Stimulated activated CD8-positive, alpha-beta memory T cell treated with anti-CD3 and anti-CD28 coated beads, Interleukin-7, amount 100 ng/mL, for 4 hours (primary cell): ENCODE measurements at regions not wholly inside any gene's neighbourhood (a gene's known extent, or its start where the extent isn't known, plus 50 kb on each side); places are given as distances from the start of the nearest gene placed in this dataset.
"Not testable (repeated sequence)": the region's sequence is repeated elsewhere in the genome, so short reads cannot be mapped to it uniquely, and the experiment has no call there.

Experiments used
- DNase-seq, 2 donors: peaks; one replicate each; pipeline ENCODE4 v3.0.0-alpha.2; 2020; ENCODE audit warnings: low read depth in 2 of 2

DNA sequence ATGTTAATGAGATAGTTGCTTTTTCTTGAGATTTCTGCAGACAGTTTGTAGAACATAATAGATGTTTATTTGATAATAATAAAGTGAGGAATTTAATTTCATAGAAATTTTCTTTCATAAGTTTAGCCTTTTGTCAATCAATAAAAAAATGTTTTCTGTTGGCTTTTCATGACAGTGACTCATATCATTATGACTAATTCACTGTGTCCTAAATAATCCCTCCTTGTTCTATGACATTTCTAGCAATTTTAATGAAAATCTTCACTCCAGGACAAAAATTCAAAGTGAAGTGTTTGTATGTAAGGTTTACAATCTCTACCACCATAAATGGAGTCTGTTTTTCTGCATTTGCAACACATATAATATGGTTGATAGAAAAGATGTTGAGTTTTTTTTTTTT lies 109.9 kb downstream of the UTRN start:
- DNase-seq: no peak

DNA sequence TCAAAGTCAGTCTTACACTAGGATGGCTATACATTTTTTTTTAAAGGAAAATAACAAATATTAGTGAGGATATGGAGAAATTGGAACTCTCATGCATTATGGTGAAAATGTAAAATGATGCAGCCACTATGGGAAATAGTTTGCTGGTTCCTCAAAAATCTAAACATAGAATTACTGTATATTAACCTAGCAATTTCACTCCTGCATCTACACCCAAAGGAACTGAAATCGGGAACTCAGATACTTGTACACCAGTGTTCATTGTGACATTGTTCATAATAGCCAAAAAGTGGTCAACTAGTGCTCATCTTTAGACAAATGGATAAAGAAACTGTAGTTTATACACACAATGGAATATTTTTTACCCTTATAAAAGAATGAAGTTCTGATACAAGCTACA lies 110.7 kb downstream of the UTRN start:
- no peak for DNase-seq

DNA sequence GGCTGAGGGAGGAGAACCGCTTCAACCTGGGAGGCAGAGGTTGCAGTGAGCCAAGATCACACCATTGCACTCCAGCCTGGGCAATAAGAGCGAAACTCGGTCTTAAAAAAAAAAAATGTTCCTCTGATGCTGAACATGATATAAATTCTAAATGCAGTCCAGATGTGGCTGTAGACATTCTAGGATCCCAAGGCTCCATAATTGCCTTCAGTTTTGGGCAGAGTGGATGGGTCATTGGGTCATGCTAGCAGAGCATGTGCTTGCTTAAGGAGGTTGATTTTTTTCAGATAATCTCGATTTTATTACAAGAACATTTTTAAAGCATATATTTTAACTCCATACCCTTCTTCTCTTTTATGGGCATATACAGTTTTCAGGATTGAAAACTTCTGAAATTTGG lies 112.0 kb downstream of the UTRN start:
- DNase-seq: no peak

DNA sequence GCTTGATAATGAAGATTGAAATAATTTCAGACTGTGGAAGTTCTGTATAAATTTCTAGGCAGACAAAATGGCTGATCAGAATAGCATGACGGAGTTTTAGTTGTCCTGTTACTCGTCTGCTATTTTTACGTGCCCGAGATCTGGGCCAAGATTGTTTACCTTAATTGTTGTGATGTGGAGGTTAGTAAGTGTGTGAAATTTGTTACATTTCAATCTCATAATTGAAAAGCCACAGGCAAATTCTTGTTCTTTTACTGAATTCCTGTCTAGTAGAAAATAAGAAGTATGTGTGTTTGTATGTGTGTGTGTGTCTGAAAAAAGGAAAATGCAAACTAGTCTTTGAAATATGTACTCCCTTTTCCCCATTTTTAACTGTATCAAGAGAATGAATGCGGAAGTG lies 115.2 kb downstream of the UTRN start:
- DNase-seq: no peak

DNA sequence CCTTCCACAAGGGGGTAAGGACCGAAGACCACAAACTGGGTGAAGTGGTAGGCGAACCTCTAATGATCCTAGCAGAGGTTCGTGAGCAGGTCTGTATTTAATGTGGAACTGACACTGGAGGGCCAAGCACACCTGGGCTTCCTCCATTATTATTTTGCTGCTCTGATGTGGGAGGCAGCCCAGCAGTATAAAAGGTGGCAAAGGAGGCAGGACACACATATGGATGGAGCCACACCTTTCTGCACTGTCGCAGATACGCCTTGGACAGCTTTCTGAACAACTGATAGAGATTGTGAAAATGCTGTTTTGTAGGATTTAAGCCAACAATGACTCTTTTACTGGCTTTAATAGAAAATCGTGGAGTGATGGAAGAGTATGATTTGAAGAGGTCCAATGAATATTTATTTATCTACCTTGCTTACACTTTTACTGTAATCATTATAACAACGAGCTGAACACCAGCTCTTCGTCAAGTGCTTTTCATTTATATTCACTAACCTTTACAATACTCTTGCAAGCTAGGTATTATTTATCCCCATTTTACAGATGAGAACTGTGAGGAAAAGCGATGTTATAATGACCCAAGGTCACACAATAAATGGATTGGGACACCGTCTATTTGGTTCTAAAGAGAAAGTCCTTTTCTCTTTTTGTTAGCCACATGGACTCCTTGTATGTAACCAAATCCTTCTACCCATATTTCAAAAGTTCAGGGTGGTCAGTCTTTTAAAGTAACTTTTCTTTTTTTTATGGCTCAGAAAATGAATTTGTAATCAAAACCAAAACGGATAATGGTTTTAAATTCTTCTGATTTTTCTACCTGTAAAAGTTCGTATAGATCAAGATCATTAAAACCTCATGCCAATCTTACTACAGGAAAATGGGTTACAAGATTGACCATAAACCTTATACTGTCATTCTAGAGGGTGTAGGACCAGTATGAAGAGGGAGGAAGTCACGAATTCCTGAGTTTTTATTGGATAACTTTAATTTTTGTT lies 116.9 kb downstream of the UTRN start:
- no peak for DNase-seq

DNA sequence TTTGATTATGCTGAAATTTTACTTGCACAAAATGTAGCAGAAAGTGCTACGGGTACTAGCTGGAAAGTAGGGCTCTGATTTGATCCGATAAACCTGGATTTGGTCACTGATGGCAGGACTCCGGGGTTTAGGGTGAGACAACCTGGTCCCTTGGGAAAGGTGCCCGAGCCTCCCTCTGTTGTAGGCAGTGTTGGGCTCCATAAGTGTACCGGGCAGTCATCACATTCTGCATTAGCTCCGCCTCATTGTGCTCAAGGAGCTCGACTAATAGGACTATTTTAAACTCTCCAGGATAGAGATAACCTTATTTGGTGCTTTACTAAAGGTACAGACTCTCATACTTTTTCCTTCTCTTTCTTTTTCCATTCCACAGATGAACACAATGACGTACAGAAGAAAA lies 117.6 kb downstream of the UTRN start:
- DNase-seq: no peak

DNA sequence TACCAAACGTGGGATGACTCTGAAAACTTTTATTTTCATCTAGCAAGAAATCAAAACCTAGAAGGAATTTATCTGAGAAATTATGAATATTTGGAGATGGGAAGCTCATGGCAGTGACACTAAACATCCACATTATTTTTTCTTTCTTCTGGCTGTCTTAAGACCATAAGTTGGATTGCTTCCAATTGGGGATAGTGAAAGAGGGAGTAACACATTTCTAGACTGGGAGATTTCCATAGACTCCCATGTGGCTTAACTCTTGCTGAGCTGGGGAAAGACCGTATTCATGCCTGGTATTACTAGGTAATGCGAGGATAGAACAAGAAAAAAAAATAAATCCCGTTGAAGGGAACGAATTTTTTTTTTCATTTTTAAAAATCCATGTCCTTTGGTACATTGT lies 120.0 kb downstream of the UTRN start:
- no peak for DNase-seq

DNA sequence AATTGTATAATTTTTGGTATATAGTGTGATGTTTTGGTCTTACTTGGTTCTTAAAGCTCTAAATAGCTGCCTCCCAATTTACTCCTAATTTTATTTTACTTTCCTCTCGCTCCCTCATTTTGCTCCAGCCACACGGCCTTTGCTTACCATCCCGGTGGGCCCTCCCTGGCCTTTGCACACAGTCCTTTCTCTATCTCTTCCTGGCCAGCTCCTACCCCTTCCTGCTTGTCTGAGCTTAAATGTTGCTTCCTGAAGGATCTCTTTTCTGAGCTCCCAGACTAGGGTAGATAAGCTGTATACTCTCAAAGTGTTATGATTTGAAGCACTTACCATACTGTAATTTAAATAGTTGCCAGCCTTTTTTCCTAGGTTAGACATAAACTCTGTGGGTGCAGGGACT lies 121.7 kb downstream of the UTRN start:
- no peak for DNase-seq

DNA sequence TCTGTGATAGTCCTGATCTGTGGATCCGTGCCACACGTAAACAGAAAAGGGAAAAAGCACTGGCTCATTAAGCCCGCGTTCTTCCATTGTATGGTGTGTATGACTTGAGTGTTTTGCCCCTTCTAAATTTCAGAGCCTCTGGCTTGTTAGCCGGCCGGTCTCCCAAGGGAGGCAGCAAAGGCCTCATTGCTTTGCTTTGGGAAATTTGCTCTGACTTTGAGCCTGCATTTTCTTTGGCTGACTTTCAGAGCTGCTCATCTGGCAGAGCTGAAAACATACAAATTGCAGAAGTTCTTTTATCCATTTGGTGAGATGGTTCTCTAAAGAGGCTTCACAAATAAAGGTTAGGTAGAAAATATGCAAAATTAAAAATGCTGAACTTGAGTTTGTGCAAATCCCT lies 123.0 kb downstream of the UTRN start:
- no peak for DNase-seq

DNA sequence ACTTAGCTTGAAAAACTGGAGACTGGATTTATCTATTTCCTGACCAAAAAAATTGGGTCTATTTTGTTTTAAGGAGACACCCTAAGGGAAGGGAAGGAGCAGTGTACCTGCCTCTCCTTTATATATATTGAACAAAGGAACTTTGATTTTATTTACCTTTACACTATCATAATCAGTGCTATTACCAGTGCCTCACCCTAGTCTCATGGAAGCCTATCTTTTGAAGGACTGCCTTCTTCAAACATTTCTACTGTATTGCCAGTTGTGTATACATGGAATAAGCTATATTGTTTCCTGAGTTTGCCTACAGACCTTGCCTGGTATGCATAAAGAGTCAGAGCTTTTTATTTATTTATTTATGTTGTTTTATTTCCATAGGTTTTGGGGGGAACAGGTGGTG lies 124.9 kb downstream of the UTRN start:
- no peak for DNase-seq

DNA sequence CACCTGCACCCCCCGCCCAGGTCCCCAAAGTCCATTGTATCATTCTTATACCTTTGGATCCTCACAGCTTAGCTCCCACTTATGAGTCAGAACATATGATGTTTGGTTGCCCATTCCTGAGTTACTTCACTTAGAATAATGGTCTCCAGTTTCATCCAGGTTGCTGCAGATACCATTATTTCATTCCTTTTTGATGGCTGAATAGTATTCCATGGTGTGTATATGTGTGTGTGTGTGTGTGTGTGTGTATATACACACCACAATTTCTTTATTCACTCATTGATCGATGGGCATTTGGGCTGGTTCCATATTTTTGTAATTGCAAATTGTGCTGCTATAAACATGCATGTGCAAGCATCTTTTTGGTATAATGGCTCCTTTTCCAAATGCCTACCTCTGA lies 125.4 kb downstream of the UTRN start:
- DNase-seq: not testable (repeated sequence)

DNA sequence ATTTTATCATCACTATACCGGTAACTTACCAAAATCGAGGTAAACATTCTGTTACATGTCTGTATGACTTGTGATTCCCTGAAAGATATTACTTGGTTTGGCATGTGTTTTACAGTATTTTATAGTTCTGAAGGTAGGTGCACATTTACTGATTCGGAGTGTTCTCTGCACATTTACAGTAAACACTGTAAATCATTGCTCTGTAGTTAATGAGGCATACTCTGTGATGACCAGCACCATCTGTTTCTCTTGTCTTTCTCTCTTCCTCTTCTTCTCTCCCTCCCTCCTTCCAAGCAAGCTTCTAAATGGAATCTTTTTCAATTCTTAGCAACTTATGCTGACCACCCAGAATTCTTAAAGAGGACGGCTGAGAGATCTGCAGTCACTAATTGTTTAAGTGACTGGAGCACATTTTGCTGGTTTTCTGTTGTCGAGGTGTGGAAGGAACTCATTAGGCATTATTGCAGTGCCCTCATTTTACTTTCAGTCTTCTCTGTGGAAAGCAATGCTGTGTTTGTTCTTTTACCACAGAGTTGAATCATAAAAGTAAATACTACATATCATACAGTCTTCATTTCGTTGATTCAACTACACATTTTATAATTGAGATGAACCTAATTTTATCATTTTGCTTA lies 126.5 kb downstream of the UTRN start:
- no peak for DNase-seq

DNA sequence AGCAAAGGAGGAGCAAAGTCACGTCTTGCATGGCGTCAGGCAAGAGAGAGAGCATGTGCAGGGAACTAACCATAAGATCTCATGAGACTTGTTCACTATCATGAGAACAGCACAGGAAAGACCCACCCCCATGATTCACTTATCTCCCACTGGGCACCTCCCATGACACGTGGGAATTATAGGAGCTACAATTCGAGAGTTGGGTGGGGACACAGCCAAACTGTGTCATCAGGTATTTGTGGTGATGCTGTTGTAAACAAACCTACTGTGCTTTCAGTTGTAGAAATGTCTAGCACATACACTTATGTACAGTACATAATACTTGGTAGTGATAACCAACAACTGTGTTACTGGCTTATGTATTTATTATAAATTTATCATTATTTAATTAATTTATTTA lies 128.3 kb downstream of the UTRN start:
- DNase-seq: no peak

DNA sequence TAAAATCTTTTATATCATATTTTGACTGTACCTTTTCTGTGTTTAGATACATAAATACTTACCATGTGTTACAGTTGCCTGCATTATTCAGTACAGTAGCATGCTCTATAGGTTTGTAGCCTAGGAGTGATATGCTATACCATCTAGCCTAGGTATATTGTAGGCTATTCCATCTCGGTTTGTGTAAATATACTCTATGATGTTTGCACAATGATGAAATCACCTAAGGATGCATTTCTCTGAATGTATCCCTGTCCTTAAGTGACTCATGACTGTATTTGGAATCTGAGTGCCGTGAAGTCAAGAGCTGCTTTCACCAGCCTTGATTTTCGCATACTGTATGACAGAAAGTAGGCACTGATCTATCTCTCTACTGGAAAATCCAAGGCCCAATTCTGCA lies 129.9 kb downstream of the UTRN start:
- DNase-seq: no peak

DNA sequence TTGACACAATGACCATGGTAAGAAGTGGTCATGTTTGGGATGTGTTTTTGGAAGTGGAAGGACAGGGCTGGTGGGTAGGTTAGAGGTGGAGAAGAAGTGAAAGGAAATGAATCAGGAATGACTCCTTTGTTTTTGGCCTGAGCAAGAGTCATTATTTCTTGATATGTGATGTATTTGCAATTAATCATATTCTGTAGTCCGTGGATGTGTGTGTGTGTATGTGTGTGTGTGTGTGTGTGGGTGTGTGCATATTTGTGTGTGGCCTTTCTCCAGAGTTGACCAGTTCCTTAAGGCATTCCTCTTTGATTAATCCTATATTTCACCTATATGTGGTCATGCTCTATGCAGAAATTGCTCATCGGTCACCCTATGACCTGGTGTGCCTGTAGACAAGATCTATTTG lies 130.7 kb downstream of the UTRN start:
- DNase-seq: no peak

DNA sequence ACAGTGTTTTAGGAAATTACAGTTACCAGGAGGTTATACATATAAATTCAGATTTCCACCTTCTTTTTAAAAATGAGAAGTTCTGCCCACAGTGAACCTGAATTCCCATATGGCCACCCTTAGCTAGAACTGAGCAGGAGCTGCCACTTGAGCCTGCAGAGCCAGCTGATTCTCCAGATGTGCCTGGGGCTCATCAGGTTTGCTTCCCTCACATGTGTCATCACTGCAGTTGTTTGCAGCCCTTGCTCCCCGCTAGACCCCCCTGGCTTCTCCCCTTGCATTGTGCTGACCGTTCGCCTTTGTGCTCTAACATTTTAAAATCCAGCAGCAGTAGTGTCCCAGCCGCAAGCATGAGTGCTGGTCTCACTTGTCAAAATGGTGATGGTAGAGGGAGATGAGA lies 131.1 kb downstream of the UTRN start:
- no peak for DNase-seq

DNA sequence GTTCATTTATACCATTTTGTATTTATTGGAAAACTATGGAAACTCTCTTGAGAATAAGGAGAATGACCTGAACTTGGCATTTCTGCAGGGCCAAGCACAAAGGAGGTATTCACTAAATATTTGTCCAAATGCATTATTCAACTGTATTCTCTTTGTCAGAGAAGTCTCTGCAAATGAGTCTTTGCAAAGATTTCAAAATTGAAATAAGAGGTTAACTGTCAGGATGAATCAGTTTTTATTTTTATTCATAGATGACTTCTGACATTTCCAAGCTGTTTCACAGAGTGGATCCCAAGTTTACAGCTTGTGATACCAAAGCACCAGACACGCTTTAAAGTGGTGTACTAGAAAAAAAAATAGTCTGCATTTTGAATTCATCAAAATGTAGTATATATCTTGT lies 131.6 kb downstream of the UTRN start:
- no peak for DNase-seq

DNA sequence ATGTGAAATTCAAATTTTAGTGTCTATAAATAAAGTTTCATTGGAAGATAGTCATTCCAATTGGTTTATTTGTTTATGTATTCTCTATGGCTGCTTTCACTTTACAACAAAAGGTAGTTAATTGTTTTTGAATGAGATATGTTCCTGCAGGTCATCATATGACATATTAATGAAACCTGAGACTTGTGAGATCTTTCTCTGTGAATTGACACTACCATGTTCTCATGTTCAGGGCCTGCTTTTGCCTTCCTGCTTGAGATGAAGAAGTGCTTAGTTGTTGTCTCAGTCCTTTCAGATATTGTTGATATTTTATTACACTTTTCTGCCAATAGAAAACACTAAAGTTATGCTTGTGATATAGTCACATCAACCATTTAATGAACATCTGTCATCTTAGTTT lies 132.5 kb downstream of the UTRN start:
- DNase-seq: no peak

DNA sequence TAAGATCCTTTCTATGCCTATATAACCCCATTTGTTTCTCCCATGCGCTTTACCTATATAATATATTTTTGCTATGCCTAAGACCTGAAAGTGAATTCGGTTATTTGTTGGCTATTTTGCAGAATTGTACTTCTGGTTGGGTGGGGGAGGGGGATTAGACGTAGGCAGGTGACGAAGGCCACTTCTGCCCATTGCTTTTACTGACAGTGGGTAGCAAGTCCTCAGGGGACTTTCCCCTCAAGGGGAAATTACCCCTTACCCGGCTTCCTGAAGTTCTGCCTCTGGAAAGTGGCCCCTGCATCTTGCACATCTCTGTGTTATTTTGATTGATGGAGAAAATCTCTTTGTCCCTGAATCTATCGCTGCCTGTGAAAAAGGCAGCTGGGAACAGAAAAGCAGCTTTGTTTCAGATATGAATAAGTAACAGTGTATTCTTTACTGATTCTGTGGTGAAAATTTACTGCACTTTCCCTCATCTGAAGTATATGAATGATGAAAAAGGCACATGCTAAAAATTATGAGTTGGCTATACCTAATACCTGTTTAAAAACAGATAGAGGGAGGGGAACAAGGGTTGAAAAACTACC lies 133.9 kb downstream of the UTRN start:
- no peak for DNase-seq

DNA sequence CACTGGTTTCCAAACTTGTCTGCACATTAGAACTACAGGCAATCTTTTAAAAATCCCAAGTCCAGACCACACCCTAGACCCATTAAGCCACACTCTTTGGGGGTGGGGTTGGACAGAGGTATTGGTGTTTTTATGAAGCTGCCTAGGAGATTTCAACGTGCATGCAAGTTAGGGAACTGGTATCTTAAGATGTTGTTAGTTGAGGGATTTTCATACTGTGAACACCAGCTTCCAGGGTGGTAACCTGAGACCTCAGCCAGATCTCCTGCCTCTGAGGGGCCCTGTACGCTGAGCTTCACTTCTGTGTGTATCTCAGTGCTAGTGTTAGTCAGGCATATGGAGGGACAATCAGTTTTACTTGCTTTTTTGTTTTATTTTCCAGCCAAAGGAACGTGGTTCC lies 138.0 kb downstream of the UTRN start:
- DNase-seq: no peak

DNA sequence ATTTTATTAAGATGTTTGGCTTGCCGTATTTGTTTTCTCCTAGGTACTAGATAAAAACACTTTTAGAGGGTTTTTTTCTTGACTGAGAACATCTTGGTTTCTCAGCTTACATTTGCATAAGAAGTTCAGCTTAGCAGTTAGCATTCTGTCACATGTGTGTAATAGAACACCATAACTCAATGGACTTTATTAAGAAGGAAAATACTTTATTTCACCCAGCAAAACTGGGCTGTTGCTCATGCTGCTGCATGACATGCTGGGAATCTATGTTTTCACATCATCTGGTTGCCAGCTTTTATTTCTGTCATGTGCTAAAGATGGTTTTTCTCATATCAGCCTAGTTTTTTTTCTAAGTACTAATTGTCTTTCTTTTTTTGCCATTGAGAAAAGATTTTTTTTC lies 144.6 kb downstream of the UTRN start:
- DNase-seq: no peak

DNA sequence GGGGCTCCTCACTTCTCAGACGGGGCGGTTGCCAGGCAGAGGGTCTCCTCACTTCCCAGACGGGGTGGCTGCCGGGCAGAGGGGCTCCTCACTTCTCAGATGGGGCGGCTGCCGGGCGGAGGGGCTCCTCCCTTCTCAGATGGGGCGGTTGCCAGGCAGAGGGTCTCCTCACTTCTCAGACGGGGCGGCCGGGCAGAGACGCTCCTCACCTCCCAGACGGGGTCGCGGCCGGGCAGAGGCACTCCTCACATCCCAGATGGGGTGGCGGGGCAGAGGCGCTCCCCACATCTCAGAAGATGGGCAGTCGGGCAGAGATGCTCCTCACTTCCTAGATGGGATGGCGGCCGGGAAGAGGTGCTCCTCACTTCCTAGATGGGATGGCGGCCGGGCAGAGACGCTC lies 148.3 kb downstream of the UTRN start:
- not testable (repeated sequence) for DNase-seq
